ENCODE measurements at regions not wholly inside any gene's neighbourhood (a gene's known extent, or its start where the extent isn't known, plus 50 kb on each side); places are given as distances from the start of the nearest gene placed in this dataset.

DNA sequence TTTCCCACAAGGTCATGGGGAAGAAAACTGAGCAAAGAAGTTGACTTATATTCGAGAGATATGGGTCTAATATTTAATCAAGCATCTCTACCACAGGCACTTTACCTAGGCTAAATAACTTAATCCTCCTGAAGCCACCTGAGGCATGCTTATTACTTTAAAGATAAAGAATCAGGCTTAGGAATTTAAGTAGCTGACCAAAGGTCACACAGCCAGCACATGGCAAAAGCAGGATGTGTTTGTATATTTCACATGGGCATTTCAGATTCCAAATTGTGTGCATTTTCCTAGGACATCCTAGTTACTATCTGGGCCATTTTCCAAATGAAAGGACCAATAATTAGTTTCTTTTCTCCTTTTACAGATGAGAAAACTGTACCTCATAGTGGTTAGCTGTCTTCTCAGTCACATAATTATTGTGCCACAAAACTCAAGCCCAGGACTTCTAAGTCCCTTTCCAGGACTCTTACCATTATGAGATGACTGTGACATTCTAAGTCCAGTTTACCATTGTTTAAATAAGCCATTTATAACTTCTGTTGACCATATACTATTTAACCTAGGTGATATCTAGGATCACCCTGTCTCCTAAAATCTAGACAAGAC lies 112.1 kb upstream of the ZC3H12C start:
- Histone ChIP-seq H3K4me1 (ENCODE audit: control insufficient read depth, low read depth, low read length) (no peaks in the 10 kb centered on the region), H3K4me3 (ENCODE audit: low read length) (no peak overlapping the region), H3K27me3 (ENCODE audit: insufficient read depth, low read length, poor library complexity) (no peaks in the 10 kb centered on the region), H3K27ac (ENCODE audit: low read depth, low read length) (no peak overlapping the region), H3K4ac (ENCODE audit: low read depth, low read length) (no peak overlapping the region), H3K79me1 (ENCODE audit: low read length) (no peaks in the 10 kb centered on the region), H3K56ac (ENCODE audit: low read length) (no peak overlapping the region), H2BK5ac (ENCODE audit: low read length) (no peak overlapping the region), H4K8ac (ENCODE audit: low read depth, low read length) (no peak overlapping the region), H2AK5ac (ENCODE audit: low read length) (no peak overlapping the region), H3K23ac (ENCODE audit: low read length) (no peak overlapping the region), H4K5ac (ENCODE audit: low read length) (no peak overlapping the region), H2BK15ac (replicated peaks; ENCODE audit: low read depth) (no peak overlapping the region), H3K4me2 (ENCODE audit: low read length) (no peak overlapping the region), H3K36me3 (ENCODE audit: control insufficient read depth, insufficient read depth, low read length) (no peaks in the 10 kb centered on the region), H3K18ac (ENCODE audit: low read length) (no peak overlapping the region), H3K9ac (ENCODE audit: low read length) (no peak overlapping the region), H3K79me2 (ENCODE audit: control insufficient read depth, insufficient read depth, low read length) (no peaks in the 10 kb centered on the region), H2BK120ac (ENCODE audit: low read depth, low read length) (no peak overlapping the region)
- no CpG with 5 or more reads among the region's 1 CpG for WGBS (ENCODE audit: extremely low coverage, insufficient coverage, low lambda C conversion rate)
- DNase-seq, result no peak

GRCh38 chr11:109983358-109983757 lies 109.8 kb upstream of the ZC3H12C start:
- H3K27ac ChIP-seq (ENCODE audit: low read depth, low read length), result no peak overlapping the region
- H3K4ac ChIP-seq (ENCODE audit: low read depth, low read length), result no peak overlapping the region
- no peak overlapping the region for H3K56ac ChIP-seq (ENCODE audit: low read length)
- no peak overlapping the region for H3K23ac ChIP-seq (ENCODE audit: low read length)
- H4K8ac ChIP-seq (ENCODE audit: low read depth, low read length), result no peak overlapping the region
- no CpG with 5 or more reads among the region's 3 CpGs for WGBS (ENCODE audit: extremely low coverage, insufficient coverage, low lambda C conversion rate)
- H3K9ac ChIP-seq (ENCODE audit: low read length), result no peak overlapping the region
- H2BK15ac ChIP-seq (replicated peaks; ENCODE audit: low read depth), result no peak overlapping the region
- no peak overlapping the region for H4K5ac ChIP-seq (ENCODE audit: low read length)
- no peaks in the 10 kb centered on the region for H3K27me3 ChIP-seq (ENCODE audit: insufficient read depth, low read length, poor library complexity)
- H3K18ac ChIP-seq (ENCODE audit: low read length), result no peak overlapping the region
- H2AK5ac ChIP-seq (ENCODE audit: low read length), result no peak overlapping the region
- no peak overlapping the region for H2BK5ac ChIP-seq (ENCODE audit: low read length)
- no peaks in the 10 kb centered on the region for H3K4me1 ChIP-seq (ENCODE audit: control insufficient read depth, low read depth, low read length)
- no peak for DNase-seq
- no peaks in the 10 kb centered on the region for H3K36me3 ChIP-seq (ENCODE audit: control insufficient read depth, insufficient read depth, low read length)
- no peaks in the 10 kb centered on the region for H3K79me1 ChIP-seq (ENCODE audit: low read length)
- no peak overlapping the region for H3K4me2 ChIP-seq (ENCODE audit: low read length)
- no peak overlapping the region for H3K4me3 ChIP-seq (ENCODE audit: low read length)
- H3K79me2 ChIP-seq (ENCODE audit: control insufficient read depth, insufficient read depth, low read length), result no peaks in the 10 kb centered on the region
- no peak overlapping the region for H2BK120ac ChIP-seq (ENCODE audit: low read depth, low read length)

GRCh38 chr11:109984634-109985289 lies 108.4 kb upstream of the ZC3H12C start:
- H2BK120ac ChIP-seq (ENCODE audit: low read depth, low read length), result no peak overlapping the region
- H3K4me1 ChIP-seq (ENCODE audit: control insufficient read depth, low read depth, low read length), result no peaks in the 10 kb centered on the region
- no peak overlapping the region for H2BK15ac ChIP-seq (replicated peaks; ENCODE audit: low read depth)
- H2BK5ac ChIP-seq (ENCODE audit: low read length), result no peak overlapping the region
- no peak overlapping the region for H3K23ac ChIP-seq (ENCODE audit: low read length)
- no peak for DNase-seq
- H3K18ac ChIP-seq (ENCODE audit: low read length), result no peak overlapping the region
- H4K8ac ChIP-seq (ENCODE audit: low read depth, low read length), result no peak overlapping the region
- H3K56ac ChIP-seq (ENCODE audit: low read length), result no peak overlapping the region
- no peak overlapping the region for H3K4ac ChIP-seq (ENCODE audit: low read depth, low read length)
- H3K27ac ChIP-seq (ENCODE audit: low read depth, low read length), result no peak overlapping the region
- H2AK5ac ChIP-seq (ENCODE audit: low read length), result no peak overlapping the region
- no peak overlapping the region for H3K4me3 ChIP-seq (ENCODE audit: low read length)
- no peaks in the 10 kb centered on the region for H3K79me1 ChIP-seq (ENCODE audit: low read length)
- WGBS (ENCODE audit: extremely low coverage, insufficient coverage, low lambda C conversion rate), result no CpG with 5 or more reads among the region's 6 CpGs
- H3K36me3 ChIP-seq (ENCODE audit: control insufficient read depth, insufficient read depth, low read length), result no peaks in the 10 kb centered on the region
- no peaks in the 10 kb centered on the region for H3K79me2 ChIP-seq (ENCODE audit: control insufficient read depth, insufficient read depth, low read length)
- H3K4me2 ChIP-seq (ENCODE audit: low read length), result no peak overlapping the region
- no peak overlapping the region for H3K9ac ChIP-seq (ENCODE audit: low read length)
- H4K5ac ChIP-seq (ENCODE audit: low read length), result no peak overlapping the region
- no peaks in the 10 kb centered on the region for H3K27me3 ChIP-seq (ENCODE audit: insufficient read depth, low read length, poor library complexity)

GRCh38 chr11:109986488-109986887 lies 106.7 kb upstream of the ZC3H12C start:
- H3K56ac ChIP-seq (ENCODE audit: low read length), result no peak overlapping the region
- no peak overlapping the region for H4K5ac ChIP-seq (ENCODE audit: low read length)
- H2AK5ac ChIP-seq (ENCODE audit: low read length), result no peak overlapping the region
- no peak overlapping the region for H3K18ac ChIP-seq (ENCODE audit: low read length)
- WGBS (ENCODE audit: extremely low coverage, insufficient coverage, low lambda C conversion rate), result no CpG with 5 or more reads among the region's 1 CpG
- no peaks in the 10 kb centered on the region for H3K79me2 ChIP-seq (ENCODE audit: control insufficient read depth, insufficient read depth, low read length)
- no peak overlapping the region for H2BK5ac ChIP-seq (ENCODE audit: low read length)
- H4K8ac ChIP-seq (ENCODE audit: low read depth, low read length), result no peak overlapping the region
- no peaks in the 10 kb centered on the region for H3K79me1 ChIP-seq (ENCODE audit: low read length)
- no peak for DNase-seq
- no peaks in the 10 kb centered on the region for H3K27me3 ChIP-seq (ENCODE audit: insufficient read depth, low read length, poor library complexity)
- no peak overlapping the region for H2BK15ac ChIP-seq (replicated peaks; ENCODE audit: low read depth)
- no peak overlapping the region for H3K23ac ChIP-seq (ENCODE audit: low read length)
- no peak overlapping the region for H3K9ac ChIP-seq (ENCODE audit: low read length)
- H2BK120ac ChIP-seq (ENCODE audit: low read depth, low read length), result no peak overlapping the region
- H3K4ac ChIP-seq (ENCODE audit: low read depth, low read length), result no peak overlapping the region
- H3K36me3 ChIP-seq (ENCODE audit: control insufficient read depth, insufficient read depth, low read length), result no peaks in the 10 kb centered on the region
- no peak overlapping the region for H3K27ac ChIP-seq (ENCODE audit: low read depth, low read length)
- no peak overlapping the region for H3K4me2 ChIP-seq (ENCODE audit: low read length)
- no peak overlapping the region for H3K4me3 ChIP-seq (ENCODE audit: low read length)
- no peaks in the 10 kb centered on the region for H3K4me1 ChIP-seq (ENCODE audit: control insufficient read depth, low read depth, low read length)

- Histone ChIP-seq H3K27me3 (ENCODE audit: insufficient read depth, low read length, poor library complexity) (no peaks in the 10 kb centered on the region), H3K79me2 (ENCODE audit: control insufficient read depth, insufficient read depth, low read length) (no peaks in the 10 kb centered on the region), H2BK120ac (ENCODE audit: low read depth, low read length) (no peak overlapping the region), H3K56ac (ENCODE audit: low read length) (no peak overlapping the region), H3K27ac (ENCODE audit: low read depth, low read length) (no peak overlapping the region), H3K18ac (ENCODE audit: low read length) (no peak overlapping the region), H3K23ac (ENCODE audit: low read length) (no peak overlapping the region), H4K8ac (ENCODE audit: low read depth, low read length) (no peak overlapping the region), H2BK5ac (ENCODE audit: low read length) (no peak overlapping the region), H2BK15ac (replicated peaks; ENCODE audit: low read depth) (no peak overlapping the region), H3K4me3 (ENCODE audit: low read length) (no peak overlapping the region), H3K4ac (ENCODE audit: low read depth, low read length) (no peak overlapping the region), H2AK5ac (ENCODE audit: low read length) (no peak overlapping the region), H3K4me2 (ENCODE audit: low read length) (no peak overlapping the region), H4K5ac (ENCODE audit: low read length) (no peak overlapping the region), H3K79me1 (ENCODE audit: low read length) (no peaks in the 10 kb centered on the region), H3K4me1 (ENCODE audit: control insufficient read depth, low read depth, low read length) (no peaks in the 10 kb centered on the region), H3K36me3 (ENCODE audit: control insufficient read depth, insufficient read depth, low read length) (no peaks in the 10 kb centered on the region), H3K9ac (ENCODE audit: low read length) (no peak overlapping the region)
- no CpG with 5 or more reads among the region's 1 CpG for WGBS (ENCODE audit: extremely low coverage, insufficient coverage, low lambda C conversion rate)
- no peak for DNase-seq
These were observed 101.4 kb upstream of the ZC3H12C start for GRCh38 chr11:109991835-109992234.

DNA sequence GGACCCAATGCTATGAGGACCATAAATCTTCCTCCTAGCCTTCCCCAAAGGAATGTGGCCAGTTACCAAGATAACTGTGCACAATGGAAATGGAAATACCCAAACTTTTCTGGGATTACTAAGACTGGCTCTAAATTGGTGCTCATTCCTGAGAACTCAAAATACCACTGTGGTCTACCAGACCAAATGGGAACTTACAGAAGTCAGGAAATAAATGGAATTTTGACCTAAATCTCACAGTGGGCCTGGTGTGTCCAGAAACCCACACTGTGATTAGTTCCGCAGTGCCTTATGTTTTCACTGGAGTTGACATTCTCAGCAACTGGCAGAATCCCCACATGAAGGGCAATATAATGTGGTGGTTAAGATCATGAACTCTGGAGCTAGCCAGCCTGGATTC lies 99.4 kb upstream of the ZC3H12C start:
- Histone ChIP-seq H2AK5ac (ENCODE audit: low read length) (no peak overlapping the region), H3K27ac (ENCODE audit: low read depth, low read length) (no peak overlapping the region)

More for the DNA sequence above, 99.4 kb upstream of the ZC3H12C start:
- Histone ChIP-seq H3K4me1 (ENCODE audit: control insufficient read depth, low read depth, low read length) (no peaks in the 10 kb centered on the region), H4K8ac (ENCODE audit: low read depth, low read length) (no peak overlapping the region), H3K18ac (ENCODE audit: low read length) (no peak overlapping the region), H2BK5ac (ENCODE audit: low read length) (no peak overlapping the region), H2BK120ac (ENCODE audit: low read depth, low read length) (no peak overlapping the region), H4K5ac (ENCODE audit: low read length) (no peak overlapping the region), H3K79me2 (ENCODE audit: control insufficient read depth, insufficient read depth, low read length) (no peaks in the 10 kb centered on the region), H3K4ac (ENCODE audit: low read depth, low read length) (no peak overlapping the region), H3K4me3 (ENCODE audit: low read length) (no peak overlapping the region), H2BK15ac (replicated peaks; ENCODE audit: low read depth) (no peak overlapping the region), H3K23ac (ENCODE audit: low read length) (no peak overlapping the region), H3K9ac (ENCODE audit: low read length) (no peak overlapping the region), H3K79me1 (ENCODE audit: low read length) (no peaks in the 10 kb centered on the region), H3K56ac (ENCODE audit: low read length) (no peak overlapping the region), H3K4me2 (ENCODE audit: low read length) (no peak overlapping the region), H3K36me3 (ENCODE audit: control insufficient read depth, insufficient read depth, low read length) (no peaks in the 10 kb centered on the region), H3K27me3 (ENCODE audit: insufficient read depth, low read length, poor library complexity) (no peaks in the 10 kb centered on the region)
- no CpG with 5 or more reads among the region's 1 CpG for whole genome bisulfite sequencing (ENCODE audit: extremely low coverage, insufficient coverage, low lambda C conversion rate)
- DNase-seq, result no peak

Measured in mesendoderm (in vitro differentiated cells).